ENCODE measurements at regions not wholly inside any gene's neighbourhood (a gene's known extent, or its start where the extent isn't known, plus 50 kb on each side); places are given as distances from the start of the nearest gene placed in this dataset.

DNA sequence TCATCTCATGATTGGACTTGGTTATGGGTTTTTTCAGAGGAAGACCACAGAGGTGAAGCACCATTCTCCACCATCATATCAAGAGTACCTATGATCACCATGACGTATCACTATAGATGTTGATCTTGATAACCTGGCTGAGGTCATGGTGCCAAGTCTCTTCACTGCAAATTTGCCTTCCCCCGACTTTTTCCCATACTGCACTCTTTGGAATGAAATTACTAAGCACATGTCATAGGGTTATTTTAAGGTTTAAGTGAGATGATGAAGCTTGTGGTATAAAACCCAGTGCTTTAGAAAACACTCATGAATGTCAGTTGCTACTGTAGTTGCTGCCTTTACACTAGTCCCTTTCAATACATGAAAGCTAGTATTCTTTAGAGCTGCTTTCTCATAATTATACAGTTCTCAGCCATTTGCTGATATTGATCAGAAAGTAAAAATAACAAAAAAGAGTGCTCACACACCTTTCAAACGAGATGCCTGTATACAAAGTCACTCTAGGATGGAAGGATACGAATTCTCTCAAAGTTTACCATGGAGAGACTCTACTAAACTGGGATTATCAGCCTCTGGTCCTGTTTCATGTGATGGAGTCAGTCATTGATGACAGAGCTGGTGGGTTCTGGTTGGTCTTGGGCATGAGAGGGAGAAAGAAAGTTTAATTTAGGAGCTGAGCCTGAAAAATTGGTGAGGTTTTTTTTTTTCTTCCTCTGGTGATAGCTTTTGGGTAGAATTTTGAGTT is 228.1 kb downstream of the PRL start:
- no peak for TF ChIP-seq SPI1 (IDR thresholded peaks at IDR 0.05; ENCODE audit: borderline replicate concordance, low read depth)
- TF ChIP-seq POLR2AphosphoS5 (IDR thresholded peaks at IDR 0.05; ENCODE audit: low read depth), result no peak
